AG08396 (cell line): ENCODE measurements at regions not wholly inside any gene's neighbourhood (a gene's known extent, or its start where the extent isn't known, plus 50 kb on each side); places are given as distances from the start of the nearest gene placed in this dataset.
"Not testable (repeated sequence)": the region's sequence is repeated elsewhere in the genome, so short reads cannot be mapped to it uniquely, and the experiment has no call there.

Experiments
- DNase-seq: peaks from one replicate; pipeline ENCODE4 v3.0.0; 2012; ENCODE audit warnings: low spot score, mixed read lengths

DNA sequence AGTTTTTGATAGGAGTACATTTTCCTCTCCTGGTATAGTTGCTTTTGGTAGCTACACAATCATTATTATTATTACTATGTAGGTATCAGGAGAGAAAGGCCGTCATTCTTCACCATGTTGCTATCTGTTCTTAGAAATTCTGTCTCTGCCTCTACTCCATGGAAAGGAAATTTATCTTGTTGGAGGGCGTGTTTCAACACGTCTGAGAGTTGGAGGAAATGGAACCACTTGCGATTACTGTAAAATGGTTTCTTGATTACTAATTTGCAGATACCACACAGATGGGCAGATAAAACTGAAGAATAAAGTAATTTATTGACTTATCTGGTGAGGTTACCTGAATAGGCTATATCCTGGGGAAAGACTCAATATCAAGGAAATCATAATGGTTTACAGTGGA, 488.4 kb downstream of the NR2F2 start:
- no peak for DNase-seq

DNA sequence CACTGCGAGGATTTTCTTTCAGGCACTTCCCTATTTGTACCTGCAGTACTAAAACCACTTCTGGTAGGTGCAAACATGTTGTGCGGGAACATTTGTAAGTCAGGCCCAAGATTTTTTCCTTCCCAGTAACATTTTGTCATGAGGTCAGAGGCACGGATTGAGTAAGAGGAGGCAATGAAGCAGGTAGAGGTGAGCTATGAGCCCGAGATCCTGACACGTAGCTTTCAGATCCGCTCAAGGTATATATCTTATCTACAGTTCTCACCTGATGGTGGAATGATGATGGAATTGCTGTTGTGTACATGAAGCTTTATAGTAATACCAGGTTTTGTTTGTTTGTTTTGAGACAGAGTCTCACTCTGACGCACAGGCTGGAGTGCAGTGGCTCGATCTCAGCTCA, 497.5 kb downstream of the NR2F2 start:
- no peak for DNase-seq

DNA sequence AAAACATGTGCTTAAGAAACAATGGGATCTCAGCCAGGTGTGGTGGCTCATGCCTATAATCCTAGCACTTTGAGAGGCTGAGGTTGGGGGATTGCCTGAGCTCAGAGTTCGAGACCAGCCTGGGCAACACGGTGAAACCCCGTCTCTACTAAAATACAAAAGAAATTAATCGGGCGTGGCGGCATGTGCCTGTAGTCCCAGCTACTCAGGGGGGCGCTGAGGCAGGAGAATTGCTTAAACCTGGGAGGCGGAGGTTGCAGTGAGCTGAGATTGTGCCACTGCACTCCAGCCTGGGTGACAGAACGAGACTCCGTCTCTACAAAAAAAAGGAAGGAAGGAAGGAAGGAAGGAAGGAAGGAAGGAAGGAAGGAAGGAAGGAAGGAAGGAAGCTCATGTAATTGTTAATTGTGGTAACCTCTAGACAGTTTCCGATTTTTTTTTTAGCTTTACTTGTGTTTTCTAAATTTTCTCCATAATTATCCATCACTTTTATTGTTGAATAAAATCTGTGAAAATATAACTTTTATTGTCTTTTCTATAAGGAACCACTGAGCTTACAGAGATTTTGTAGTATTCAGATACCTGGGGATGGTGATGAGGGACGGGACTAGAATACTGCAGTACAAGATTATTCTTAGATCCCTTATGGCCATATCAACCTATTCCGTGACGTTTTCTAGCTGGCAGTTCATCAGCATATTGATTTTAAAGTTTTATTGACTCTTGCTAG, 506.9 kb downstream of the NR2F2 start:
- DNase-seq, result no peak

DNA sequence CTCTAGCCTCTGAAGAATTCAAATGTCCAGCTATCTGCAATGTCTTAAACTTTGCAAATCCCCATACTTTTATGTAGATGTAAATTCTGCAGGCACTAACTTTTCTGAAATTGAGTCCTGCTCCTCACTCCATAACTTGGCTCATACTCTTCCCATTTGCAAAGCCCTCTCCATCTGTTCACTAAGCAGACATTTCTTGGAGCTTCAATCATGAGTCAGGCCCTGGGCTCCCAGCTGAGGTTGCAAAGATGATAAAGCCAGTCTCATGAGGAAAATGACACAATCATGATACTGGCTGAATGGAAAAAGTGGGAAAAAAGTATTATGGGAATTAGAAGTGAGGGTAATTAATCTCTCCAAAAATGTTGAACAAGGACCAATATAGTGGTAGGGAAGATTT, 507.6 kb downstream of the NR2F2 start:
- DNase-seq, result no peak

DNA sequence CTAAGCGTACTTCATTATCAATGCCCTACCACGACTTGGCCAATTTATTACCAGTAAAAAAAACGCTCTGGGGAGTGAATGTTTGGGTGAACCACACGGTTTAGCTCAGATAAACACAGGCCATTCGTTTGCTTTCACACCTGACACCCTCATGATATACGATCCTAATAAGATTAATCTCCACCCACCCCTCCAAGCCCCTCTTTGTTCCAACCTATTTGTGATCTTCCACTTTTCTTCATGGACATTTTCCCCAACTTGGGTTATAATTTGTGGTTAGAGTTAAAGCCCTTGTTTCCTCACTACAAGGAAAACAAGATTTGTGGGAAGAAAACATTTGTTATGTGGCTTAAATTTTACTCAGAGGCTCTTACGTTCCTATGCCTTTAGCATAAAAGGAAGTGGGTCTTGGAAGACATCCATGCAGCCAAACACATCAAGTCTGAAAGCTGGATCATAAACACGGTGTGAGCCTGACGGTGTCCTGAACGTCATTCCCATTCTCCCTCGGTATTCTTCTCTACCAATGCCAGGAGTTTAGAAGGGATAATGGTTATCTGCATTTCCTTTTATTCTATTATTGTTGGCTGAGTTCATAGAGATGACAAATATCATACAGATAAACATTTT, 518.9 kb downstream of the NR2F2 start:
- no peak for DNase-seq

DNA sequence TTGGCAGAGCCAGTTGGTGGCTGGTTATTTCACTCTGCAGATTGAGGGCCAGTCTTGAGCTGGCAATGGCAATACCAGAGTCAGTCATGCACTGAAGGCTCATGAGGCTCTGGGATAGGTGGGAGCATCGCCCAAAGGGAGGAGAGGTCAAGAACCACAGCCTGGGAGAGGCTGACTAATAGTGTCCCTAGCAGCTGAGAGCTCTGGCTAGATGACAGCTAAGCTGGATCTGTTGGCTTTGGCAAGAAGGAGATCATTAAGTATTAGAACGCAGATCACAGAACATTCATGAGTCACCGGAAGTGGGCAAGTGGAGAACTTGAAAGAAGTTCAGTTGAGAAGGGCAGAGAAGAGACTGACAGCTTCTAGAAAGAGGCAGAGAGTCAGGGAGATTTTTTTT, 521.1 kb downstream of the NR2F2 start:
- DNase-seq, result peak; percentile 25

DNA sequence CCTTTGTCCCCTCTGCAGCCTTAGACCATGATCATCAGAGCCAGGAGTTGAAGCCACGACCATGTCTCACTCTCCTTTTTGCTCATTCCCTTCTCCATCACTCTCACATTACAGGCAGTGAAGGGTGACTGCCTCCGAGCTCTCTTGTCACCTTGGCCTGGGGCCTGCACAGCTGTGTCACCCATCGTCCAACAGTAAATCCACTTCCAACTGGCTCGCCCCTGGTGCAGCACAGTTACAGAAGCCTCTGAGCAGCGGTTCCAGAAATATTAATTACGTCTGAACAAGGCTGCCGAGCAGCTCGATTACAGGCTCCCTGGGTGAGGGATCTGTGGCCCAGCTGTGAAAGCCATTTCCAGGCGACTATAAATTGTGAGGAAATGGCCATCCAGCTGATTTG, 528.2 kb downstream of the NR2F2 start:
- no peak for DNase-seq

DNA sequence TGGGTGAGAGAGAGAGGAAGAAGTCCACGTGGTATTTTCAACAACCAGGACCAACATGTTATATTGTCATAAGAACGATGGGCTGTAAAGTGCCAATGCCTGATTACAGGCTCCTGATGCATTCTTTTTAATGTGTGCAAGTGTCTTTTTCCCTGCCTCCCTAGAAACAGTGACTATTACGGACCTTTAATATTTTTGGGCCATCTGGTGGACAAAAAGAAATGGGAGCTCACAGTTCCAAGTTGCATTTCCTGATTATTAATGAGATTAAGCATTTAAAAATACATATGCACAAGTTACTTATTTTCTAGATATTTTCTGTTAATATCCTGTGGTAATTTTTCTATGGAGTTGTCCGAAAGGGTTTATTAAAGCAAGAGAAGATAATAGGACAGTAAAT, 530.2 kb downstream of the NR2F2 start:
- no peak for DNase-seq

DNA sequence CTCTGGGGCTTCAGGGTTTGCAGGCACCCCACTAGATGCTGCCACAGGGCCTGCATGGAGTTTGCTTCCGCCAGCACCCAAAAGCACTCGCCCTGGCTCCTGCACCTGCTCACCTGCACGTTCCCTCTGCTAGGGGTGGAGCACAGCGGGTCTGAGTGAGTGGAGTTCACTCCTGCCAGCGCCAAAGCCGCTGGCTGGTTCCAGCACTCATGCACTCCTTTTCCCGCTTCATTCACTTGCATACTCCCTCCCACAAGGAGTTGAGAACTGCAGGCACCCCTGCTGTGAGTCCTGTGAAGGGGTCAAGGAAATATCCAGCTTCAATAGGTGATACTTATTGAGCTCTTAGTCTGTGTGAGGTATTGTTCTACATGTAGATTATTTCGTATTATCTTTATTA, 537.5 kb downstream of the NR2F2 start:
- no peak for DNase-seq

DNA sequence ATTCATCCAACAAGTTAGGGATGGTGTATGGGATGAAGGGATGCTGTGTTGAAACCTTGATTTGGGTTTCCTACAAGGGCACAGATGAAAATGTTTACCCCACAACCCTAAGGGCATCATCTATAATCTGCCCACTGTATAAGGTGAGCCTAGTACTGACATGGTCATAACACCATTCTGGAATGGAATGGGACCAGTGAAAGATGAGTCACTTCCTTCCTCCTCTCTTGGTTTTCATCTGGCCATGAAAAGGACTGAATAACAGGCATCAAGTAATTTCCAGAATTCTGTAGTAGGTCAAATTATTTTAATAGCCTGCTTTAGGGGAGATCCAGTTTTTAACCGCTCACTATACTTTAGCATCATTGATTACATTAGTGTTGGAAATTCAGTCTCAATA, 538.6 kb downstream of the NR2F2 start:
- DNase-seq, result no peak

DNA sequence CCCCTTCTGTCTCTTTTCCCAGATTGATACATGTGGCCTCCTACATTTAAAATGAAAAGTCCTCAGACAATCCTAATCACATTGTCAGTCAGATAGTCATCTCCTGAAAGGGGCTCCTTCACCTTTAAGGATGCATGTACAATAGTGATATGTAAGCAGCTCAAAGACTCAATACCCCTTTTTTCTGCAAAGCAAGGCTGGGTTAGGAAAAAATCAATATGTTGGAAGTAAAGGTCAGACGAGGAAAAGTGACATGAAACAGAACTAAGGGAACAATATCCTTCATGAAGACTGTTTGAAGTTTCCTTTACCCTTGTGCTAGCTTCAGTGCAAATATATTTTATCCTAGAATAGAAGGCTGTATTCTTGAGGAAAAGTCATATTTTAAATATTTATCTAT, 539.3 kb downstream of the NR2F2 start:
- DNase-seq, result no peak

DNA sequence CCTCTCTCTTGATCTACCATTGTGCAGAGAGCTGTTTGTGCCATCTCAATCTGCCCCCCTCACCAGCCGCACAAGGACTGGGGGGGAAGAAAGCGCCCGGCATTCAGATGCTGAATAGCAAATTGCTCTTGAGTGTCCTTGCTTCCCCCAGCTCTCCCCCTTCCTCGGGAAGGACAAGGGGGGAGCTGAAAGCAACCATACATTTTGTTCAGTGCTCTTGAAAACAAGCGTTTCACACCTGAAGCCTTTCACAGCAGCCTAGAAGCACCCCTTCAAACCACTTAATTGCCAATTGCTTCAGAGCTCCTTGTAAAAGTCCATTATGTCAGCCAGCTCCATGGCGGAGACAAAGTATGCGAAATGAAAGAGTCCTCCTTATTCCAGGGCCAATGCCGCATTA, 540.1 kb downstream of the NR2F2 start:
- DNase-seq, result no peak

DNA sequence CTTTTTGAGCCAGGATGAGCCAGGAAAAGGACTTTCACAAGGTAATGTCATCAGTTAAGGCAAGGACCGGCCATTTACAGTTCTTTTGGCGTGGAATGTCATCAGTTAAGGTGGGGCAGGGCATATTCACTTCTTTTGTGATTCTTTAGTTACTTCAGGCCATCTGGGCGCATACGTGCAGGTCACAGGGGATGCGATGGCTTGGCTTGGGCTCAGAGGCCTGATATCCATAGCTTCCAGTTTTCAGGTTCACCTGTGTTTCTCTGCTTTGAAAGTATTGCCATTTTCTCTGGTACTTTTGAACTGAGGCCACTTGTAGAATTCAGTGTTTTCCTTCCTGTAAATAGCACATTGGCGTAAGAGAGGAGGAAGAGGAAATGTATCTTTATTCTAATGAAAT, 546.9 kb downstream of the NR2F2 start:
- not testable (repeated sequence) for DNase-seq

DNA sequence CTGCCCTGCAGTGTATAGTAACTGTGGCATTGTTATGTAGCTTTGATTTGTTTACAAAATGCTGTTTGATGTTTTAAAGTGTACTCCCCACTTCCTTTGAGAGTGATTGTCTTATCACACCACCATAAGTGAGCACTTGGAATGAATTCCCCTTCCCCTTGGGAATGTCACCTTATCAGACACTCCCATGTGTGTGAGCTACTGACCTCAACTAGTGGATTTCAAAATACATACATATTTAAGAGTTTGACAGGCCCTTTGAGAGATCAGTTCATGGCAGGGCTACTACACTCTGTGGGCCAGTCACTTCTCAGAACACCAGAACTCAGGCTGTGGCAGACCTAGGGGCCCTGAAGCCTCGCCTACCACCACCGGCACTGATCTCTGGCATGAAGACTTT, 547.6 kb downstream of the NR2F2 start:
- no peak for DNase-seq

DNA sequence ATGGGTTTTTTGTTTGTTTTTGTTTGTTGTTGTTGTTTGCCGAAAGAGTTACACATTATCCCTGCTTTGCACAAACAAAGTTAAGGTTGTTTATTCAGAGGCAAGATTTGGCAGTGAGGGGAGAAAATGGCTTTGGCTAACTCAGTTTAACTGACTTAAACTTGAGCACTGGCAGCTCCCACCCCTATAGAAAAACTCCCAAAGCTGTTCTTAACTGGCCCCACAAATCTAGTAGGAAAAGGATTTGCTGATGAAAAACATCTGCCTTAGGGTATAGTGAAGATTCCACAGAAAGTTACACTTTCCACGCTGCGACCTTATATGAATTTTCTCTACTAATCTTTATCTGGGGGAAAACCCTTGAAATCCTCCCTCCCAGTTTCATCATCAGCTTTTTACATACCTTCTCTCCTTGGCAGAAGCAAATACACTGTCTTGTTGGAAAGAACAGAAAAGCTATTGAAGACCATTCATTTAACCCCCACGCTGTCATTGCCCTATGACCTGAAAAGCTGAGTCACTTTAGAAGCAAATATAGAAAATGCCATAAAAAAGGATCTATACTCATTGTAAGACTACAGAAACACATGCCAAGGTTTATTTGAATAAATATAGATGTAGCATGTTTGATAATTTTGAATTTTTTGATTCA, 551.7 kb downstream of the NR2F2 start:
- no peak for DNase-seq

DNA sequence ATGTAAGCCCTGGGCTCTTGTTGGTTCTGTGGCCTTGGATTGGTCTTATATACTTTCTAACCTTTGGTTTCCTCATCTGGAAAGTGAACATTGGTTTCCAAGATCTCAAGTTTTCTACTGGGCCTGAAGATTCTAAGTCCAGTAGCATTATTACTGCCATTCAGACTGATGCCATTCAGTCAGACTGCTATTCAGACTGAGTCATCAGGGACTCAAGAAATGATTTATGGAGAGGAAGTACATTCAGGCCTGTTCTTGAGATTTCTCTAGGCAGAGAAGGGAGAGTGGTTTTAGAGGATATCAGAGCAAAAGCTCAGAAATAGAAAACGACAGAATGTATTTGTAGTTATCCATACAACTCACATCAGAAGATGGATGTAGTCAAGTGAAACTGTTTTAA, 557.2 kb downstream of the NR2F2 start:
- no peak for DNase-seq

DNA sequence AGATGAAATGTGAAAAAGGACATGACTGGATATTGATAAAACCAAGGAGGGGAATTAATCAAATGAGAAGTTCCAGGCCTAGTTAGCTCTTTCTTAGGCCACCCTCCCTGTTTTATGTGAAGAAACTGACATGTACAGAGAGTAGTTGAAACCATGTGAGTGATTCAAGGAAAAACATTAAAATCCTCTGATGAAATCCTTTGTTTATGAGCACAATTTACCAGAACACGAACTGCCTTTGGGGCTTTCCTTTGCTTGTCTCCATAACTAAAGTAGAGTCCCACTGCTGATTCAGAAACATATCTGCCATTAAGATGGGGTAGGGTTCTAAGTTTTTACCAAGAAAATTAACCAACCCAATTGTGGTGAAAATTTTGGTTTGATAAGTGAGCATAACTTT, 558.3 kb downstream of the NR2F2 start:
- DNase-seq, result no peak

DNA sequence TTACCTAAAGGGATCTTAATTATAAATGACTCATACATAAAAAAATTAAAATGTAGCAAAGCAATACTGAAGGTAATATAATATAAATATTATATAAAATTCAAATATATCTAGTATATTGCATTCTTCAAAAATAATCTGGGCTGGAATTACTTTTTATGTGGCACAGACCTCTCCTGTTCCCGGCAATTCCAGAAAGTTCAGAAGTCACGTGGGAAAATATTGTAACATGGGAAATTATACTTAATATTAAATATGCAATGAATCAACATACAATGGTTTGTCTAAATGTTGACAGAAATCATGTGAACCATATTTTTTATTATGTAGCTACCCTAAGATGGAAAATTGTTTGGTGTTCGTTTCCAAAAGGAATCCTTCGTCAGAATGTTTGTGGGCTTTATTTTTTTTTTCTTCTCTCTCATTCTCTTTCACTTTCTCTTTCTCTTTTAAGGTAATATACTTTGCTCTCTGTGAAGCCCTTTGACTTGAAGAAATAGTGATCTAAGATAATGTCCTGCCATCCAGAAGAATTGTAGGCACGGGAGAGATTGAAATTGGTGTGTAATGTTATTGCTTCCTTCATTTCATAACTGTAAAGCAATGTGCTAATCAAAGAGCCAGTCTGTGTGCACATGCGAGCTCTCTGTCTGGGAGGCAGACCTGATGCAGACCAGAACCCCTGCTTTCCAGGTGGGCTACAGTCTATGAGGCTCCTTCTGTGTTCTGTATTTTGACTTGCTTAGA, 559.4 kb downstream of the NR2F2 start:
- DNase-seq, result no peak

DNA sequence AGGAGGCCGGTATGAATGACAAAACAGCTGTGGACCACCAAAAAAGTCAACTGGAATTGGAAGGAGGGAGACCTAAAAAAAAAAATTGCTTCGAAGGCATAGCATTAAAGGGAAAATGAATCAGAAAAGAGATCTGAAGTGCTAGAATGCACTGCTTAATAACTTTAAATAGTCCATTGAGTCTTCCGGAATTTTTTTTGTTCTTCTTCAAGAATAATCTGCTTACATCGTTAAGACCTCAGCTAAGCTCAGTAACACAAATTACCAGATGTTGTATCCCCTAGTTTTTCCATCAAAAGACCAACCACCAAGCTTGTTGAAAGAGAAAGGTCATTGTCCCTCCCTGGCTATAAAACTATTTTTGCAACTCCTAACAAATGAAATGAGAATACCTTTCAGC, 560.5 kb downstream of the NR2F2 start:
- DNase-seq, result no peak

DNA sequence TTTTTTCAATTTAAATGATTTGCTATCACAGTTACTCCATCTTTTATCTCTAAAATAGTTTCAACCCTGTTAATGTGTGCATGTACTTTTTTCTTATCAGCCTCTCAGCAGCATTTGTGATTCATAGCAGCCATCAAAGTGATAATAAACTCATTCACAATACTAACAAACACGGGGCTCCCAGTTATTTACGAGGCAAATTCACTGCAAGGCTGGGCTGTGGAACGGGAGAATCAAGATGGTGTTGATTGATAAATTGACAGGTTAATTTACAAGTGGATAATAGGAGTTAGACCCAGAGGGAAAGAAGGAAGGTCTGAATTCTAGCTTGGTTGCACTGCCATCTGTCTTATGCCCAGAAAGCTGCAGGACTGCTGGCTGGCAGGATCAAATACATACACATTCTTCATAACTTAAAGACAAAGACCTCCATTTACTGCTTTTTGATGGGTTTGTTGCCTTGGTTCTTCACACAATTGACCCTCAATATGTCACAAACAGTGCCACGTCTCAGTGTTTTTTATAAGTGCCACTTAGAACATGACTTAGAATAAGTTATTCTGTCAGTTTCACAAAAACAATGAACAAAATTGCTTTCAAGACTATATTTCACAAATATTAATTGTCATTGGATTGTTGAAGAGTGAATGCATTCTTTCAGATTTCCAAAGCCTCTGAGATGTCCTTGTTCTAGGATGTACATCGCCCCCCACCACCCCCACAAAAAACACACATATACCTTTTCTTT, 562.8 kb downstream of the NR2F2 start:
- peak; percentile 21 for DNase-seq

DNA sequence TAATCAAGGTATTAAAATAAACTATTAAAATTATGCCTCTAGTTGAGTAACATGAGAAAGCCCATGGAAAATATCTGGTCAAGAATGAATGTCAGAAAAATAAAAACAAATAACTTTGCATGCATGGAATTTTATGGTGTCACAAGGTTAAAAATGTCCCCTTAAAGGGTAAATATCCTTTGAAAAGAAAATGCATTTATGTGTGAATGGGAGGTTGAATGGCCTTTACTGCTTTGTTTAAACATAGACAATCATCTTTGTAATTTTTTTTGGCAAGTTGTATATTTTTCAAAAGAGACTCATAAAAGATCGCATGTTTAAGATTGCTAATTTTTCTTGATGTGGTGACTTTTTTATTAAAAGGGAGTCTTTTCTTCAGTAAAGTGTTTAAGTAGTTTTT, 564.2 kb downstream of the NR2F2 start:
- DNase-seq, result no peak

DNA sequence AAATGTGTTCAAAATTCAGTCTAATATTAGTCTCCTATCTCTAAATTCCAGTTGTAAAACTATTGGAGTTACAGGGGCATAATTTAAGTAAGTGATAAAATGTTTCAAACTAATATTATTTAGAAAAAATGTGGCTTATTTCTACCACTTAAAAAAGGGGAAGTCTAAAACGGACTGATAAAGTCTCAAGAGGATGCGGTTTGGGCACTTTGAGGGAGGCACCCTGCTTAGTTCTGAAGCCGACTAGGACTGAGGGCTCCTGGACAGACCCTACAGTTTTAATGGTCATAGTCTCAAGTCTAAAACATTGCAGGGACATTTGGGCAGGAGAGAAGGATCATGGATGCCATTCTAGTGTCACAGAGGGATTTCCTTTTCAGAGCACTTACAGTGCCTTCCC, 566.3 kb downstream of the NR2F2 start:
- DNase-seq, result no peak
